ENCODE measurements at regions not wholly inside any gene's neighbourhood (a gene's known extent, or its start where the extent isn't known, plus 50 kb on each side); places are given as distances from the start of the nearest gene placed in this dataset.

DNA sequence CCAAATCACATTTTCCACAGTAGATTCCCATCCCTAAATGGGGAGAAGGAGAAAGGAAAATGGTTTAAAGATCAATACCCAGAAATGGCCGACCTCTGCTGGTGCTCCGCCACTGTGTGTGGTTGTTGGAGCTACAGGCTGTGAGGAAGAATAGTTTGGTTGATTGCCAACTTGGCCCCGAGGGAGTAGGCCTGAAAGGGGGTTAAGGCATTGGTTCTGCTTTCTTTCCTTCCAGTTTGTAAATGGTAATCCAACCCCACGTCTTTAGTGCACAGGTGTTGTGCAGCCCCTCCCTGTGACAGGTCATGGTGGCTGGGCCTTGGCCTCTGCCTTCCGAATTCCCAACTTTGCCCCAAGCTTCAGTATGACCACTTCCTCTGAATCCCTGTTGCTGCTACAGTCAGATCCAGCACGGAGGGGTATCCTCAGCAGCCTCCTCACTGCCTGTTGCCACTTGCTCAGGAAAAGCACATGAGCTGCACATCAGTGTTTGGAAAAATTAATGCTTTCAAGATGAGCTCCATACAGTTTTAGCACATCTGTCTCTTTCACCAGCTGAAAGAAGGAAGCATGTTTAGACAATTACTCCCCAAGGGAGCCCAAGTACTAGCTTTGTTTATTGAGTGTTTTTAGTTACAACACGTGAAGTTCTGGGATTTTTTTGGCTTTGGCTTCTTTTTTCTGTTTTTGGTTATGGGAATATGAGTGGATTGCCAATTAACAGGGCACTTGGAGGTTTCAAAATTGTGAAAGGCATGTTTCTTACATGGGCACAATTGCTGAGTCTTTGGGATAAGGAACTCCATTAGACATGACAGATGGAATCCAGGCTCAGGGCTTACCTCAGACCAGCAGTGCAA lies 92.3 kb upstream of the ROPN1 start:
- Mint-ChIP-seq H3K36me3 (no peaks in the 10 kb centered on the region), H3K27ac (peak overlapping the region in 1 of 7 donors; percentile 8), H3K9me3 (no peaks in the 10 kb centered on the region), H3K27me3 (ENCODE audit: low read depth in 3 of 3) (peaks cover 3 to 6% (median 4%) of the 10 kb centered on the region in 3 donors), H3K4me1 (no peaks in the 10 kb centered on the region), H3K4me3 (no peak overlapping the region)
- 76% methylated on average over 6 of the region's 7 CpGs for WGBS (ENCODE audit: insufficient coverage)
- H3K4me2 ChIP-seq (replicated peaks; ENCODE audit: extremely low read depth, low read length, poor library complexity, severe bottlenecking) = no peak overlapping the region
- no peaks in the 10 kb centered on the region for H3K4me1 ChIP-seq (ENCODE audit: control insufficient read depth in 1 of 2, insufficient read depth in 2 of 2, low read length in 2 of 2)
- TF ChIP-seq CTCF (IDR thresholded peaks at IDR 0.05) = no peak
- no peak overlapping the region for H3K9ac ChIP-seq (ENCODE audit: insufficient read depth, low read length, poor library complexity, severe bottlenecking)
- H2AFZ ChIP-seq (ENCODE audit: insufficient read depth, low read depth, low read length, poor library complexity, severe bottlenecking) = no peak overlapping the region
- no peaks in the 10 kb centered on the region for H3K27me3 ChIP-seq (ENCODE audit: control insufficient read depth in 2 of 2, insufficient read depth in 2 of 2, low read length in 2 of 2)
- no peak for DNase-seq
- H3K9me3 ChIP-seq (replicated peaks in 1 of 2; ENCODE audit: control insufficient read depth in 1 of 2, insufficient read depth in 1 of 2, low read length in 2 of 2) = no peaks in the 10 kb centered on the region
- no peaks in the 10 kb centered on the region for H4K20me1 ChIP-seq (ENCODE audit: insufficient read depth, low read length)
- no peaks in the 10 kb centered on the region for H3K36me3 ChIP-seq (replicated peaks in 1 of 2; ENCODE audit: control insufficient read depth in 1 of 2, insufficient read depth in 2 of 2, low read length in 2 of 2)
- H3K79me2 ChIP-seq (ENCODE audit: insufficient read depth, low read length) = no peaks in the 10 kb centered on the region
- intact Hi-C loops (cut with micrococcal nuclease) = no loop called here
- no peak overlapping the region for H3K4me3 ChIP-seq (replicated peaks in 1 of 3; ENCODE audit: low read depth in 2 of 3, low read length in 3 of 3)
- no peak overlapping the region for H3K27ac ChIP-seq (ENCODE audit: low read depth in 1 of 2, low read length in 2 of 2)

GRCh38 chr3:124088801-124089200 lies 96.9 kb upstream of the ROPN1 start:
- Histone ChIP-seq H2AFZ (ENCODE audit: insufficient read depth, low read depth, low read length, poor library complexity, severe bottlenecking) (no peak overlapping the region), H3K79me2 (ENCODE audit: insufficient read depth, low read length) (no peaks in the 10 kb centered on the region), H3K9me3 (replicated peaks in 1 of 2; ENCODE audit: control insufficient read depth in 1 of 2, insufficient read depth in 1 of 2, low read length in 2 of 2) (no peaks in the 10 kb centered on the region), H3K27me3 (ENCODE audit: control insufficient read depth in 2 of 2, insufficient read depth in 2 of 2, low read length in 2 of 2) (no peaks in the 10 kb centered on the region), H3K4me1 (ENCODE audit: control insufficient read depth in 1 of 2, insufficient read depth in 2 of 2, low read length in 2 of 2) (no peaks in the 10 kb centered on the region), H3K9ac (ENCODE audit: insufficient read depth, low read length, poor library complexity, severe bottlenecking) (no peak overlapping the region), H3K4me3 (replicated peaks in 1 of 3; ENCODE audit: low read depth in 2 of 3, low read length in 3 of 3) (no peak overlapping the region), H3K27ac (ENCODE audit: low read depth in 1 of 2, low read length in 2 of 2) (no peak overlapping the region), H3K36me3 (replicated peaks in 1 of 2; ENCODE audit: control insufficient read depth in 1 of 2, insufficient read depth in 2 of 2, low read length in 2 of 2) (no peaks in the 10 kb centered on the region), H4K20me1 (ENCODE audit: insufficient read depth, low read length) (no peaks in the 10 kb centered on the region), H3K4me2 (replicated peaks; ENCODE audit: extremely low read depth, low read length, poor library complexity, severe bottlenecking) (no peak overlapping the region)
- Mint-ChIP-seq H3K27me3 (ENCODE audit: low read depth in 3 of 3) (peaks cover 3 to 17% (median 11%) of the 10 kb centered on the region in 3 donors), H3K4me3 (no peak overlapping the region), H3K27ac (no peak overlapping the region), H3K4me1 (no peaks in the 10 kb centered on the region), H3K36me3 (no peaks in the 10 kb centered on the region), H3K9me3 (peaks cover 0 to 2% (median 0%) of the 10 kb centered on the region in 7 donors)
- WGBS (ENCODE audit: insufficient coverage) = no CpG with 5 or more reads among the region's 2 CpGs
- intact Hi-C loops (cut with micrococcal nuclease) = no loop called here
- no peak for TF ChIP-seq CTCF (IDR thresholded peaks at IDR 0.05)
- DNase-seq = no peak

All from CD14-positive monocyte (primary cell).